ENCODE measurements at regions not wholly inside any gene's neighbourhood (a gene's known extent, or its start where the extent isn't known, plus 50 kb on each side); places are given as distances from the start of the nearest gene placed in this dataset.
"Not testable (repeated sequence)": the region's sequence is repeated elsewhere in the genome, so short reads cannot be mapped to it uniquely, and the experiment has no call there.

DNA sequence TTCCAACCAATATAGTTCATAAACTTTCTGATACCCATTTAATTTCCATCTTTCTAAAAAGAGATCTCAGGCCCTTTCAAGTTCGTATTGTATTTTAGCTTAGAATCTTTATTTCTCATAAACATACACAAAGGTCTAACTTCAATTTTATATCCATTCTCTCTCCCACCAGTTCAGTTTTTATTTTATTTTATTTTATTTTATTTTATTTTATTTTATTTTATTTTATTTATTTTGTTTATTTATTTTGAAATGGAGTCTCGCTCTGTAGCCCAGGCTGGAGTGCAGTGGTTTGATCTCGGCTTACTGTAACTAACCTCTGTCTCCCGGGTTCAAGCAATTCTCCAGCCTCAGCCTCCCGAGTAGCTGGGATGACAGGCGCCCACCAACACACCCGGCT is 552.8 kb downstream of the SLITRK5 start:
- DNase-seq (ENCODE audit: low spot score) = no peak

DNA sequence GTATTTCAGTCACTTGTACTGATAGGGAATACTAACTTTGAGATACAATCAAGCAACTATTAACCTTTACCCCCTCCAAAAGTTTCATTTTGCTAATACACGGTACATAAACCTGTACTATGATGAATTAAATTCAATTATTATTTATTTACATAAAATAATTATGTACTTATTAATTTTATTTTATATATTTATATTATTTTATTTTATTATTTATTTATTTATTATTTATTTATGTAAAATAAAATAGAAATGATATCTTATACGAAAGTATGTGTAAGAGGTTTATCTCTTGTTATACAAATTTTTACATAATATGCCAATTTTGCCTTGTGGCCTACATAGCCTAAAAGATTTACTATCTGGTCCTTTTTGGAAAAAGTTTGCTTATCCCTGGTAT is 564.3 kb downstream of the SLITRK5 start:
- no peak for DNase-seq (ENCODE audit: low spot score)

DNA sequence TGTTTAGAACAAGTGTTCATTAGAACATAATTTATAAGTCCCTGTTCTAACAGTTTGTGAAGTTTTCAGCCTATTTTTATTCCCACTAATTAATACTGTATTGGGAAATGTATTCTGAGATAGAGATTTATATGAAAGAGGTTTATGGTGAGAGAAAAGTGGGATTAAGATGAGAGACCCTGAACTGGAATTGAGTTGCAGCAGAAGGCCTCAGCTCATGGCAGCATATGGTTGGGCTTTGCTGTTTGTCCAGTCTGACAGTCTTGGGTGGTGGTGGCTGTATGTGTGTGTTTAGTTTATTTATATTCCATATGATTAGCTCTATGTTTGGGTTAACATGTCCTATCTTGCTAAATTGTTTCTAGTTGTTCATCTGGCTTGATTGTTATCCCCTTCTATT is 575.1 kb downstream of the SLITRK5 start:
- no peak for DNase-seq (ENCODE audit: low spot score)

DNA sequence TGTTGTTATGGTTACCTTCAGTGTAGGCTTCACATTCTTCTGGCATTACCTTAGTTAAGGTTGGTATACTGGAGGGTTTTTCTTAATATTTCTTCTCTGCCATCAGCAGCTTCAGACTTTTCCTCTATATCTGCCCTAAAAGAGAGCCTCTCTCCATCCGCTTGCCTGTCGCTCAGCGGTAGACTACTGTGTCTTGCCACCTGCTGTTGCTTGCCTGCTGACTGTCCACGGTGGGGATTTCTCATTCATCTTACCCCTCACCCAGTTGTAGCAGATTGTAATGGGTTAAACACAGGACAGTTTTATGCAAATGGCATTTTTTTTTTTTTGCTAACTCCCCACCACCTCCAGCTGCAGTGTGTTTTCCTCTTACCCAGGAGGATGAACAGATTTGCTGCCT is 577.2 kb downstream of the SLITRK5 start:
- no peak for DNase-seq (ENCODE audit: low spot score)

DNA sequence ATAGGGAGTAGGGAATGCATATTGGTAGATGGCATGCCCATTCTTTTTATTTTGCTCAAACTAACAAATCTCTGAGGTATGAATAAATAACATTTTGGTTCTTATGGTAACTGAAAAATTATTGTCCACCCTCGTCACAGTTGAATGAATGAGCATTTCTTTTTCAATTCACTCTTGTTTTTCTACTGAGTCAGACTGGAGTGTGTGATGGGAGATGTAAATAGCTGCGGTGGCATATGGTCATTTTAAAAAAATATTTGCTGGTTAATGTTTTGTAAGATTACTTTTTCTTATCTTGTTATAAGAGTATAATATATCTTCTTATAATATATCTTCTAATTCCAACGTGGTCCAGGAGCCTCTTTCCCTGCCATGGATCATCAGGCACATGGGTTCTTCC is 586.5 kb downstream of the SLITRK5 start:
- no peak for DNase-seq (ENCODE audit: low spot score)

DNA sequence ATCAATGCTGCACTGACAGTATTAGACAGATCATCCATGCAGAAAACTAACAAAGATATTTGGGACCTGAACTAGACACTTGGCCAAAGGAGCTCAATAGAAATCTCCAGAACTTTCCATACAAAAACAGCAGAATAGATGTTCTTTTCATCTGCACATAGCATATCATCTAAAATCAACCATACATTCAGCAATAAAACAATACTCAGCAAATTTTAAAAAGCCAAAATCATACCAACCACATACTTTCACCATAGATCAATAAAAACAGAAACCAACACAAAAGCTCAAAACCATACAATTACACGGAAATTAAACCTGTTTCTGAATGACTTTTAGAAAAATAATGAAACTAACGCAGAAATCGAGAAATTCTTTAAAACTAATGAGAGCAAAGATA is 592.6 kb downstream of the SLITRK5 start:
- no peak for DNase-seq (ENCODE audit: low spot score)

DNA sequence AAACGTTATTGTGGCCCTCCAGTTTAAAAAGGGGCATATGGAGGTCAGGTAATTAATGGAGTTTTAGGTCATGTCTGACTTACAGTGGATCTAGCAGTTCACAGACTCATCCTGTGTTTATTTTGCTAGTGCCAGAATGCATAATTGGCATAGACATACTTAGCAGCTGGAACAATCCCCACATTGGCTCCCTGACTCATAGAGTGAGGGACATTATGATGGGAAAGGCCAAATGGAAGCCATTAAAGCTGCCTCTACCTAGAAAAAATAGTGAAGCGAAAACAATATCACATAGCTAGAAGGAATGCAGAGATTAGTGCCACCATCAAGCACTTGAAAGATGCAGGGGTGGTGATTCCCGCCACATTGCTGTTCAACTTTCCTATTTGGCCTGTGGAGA is 610.7 kb downstream of the SLITRK5 start:
- DNase-seq (ENCODE audit: low spot score) = no peak

DNA sequence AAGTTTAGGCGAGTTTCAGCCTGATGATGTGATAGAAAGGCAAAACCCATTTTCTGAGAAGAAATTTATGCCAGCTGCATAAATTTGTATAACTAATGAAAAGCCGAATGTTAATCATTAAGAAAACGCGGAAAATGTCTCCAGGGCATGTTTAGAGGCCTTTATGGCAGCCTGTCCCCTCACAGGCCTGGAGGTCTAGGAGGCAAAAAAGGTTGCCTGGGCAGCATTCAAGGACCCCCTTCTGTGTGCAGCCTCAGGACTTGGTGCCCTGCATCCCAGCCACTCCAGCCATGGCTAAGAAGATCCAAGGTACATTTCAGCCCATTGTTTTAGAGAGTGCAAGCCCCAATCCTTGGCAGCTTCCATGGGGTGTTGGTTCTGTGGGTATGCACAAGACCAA is 614.2 kb downstream of the SLITRK5 start:
- no peak for DNase-seq (ENCODE audit: low spot score)

DNA sequence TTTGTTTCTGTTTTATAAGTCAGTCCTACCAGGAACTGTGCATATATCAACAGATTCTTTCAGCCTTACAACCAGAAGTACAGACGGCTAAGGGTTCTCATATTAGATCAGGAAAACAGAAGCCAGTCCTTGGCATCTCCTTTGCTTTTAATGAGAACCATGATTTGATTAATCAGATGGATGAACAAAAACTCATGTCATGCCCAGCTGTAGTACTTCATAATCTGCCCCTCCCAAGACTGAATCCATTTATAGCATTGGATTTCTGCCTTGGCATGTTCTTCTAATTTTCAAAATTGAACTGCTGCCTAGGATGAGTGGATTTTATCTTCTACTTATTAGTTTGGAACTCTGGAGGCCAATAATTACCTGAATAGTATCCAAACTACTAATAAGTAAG is 617.2 kb downstream of the SLITRK5 start:
- DNase-seq (ENCODE audit: low spot score) = no peak

DNA sequence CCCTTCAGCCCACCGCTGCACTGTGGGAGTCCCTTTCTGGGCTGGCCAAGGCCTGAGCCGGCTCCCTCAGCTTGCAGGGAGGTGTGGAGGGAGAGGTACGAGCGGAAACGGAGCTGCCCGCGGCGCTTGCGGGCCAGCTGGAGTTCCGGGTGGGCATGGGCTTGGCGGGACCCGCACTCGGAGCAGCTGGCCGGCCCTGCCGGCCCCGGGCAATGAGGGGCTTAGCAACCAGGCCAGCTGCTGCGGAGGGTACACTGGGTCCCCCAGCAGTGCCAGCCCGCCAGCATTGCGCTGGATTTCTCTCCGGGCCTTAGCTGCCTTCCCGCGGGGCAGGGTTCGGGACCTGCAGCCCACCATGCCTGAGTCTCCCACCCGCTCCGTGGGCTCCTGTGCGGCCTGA is 620.6 kb downstream of the SLITRK5 start:
- not testable (repeated sequence) for DNase-seq (ENCODE audit: low spot score)

DNA sequence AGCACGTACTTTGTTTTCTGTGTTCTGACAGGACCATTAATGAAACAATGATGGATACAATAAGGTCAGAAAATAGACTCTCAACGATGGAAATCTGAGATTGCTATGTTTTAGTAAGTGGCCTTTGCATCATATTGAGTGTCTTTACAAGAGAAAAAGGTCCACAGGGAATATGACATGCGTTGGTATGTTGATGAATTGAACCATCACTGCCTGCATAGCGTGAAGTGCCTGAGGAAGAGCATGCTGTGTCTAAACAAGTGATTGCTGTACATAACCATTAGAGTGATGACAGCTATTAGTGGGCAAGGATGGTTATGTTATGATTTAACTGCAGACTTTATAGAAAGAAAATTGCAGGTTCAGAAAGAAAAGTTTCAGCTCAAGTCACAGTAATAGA is 623.2 kb downstream of the SLITRK5 start:
- DNase-seq (ENCODE audit: low spot score) = no peak

DNA sequence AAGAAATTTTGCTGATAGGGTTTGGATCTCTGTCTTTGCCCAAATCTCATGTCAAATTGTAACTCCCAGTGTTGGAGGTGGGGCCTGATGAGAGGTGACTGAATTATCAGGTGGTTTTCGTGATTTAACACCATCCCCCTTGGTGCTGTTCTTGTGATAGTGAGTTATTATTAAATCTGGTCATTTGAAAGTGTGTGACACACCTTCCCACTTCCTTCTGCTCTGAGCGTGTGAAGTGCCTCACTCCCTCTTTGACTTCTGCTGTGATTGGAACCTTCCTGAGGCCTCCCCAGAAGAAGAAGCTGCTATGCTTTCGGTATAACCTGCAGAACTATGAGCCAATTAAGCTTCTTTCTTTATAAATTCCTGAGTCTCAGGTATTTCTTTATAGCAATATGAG is 632.0 kb downstream of the SLITRK5 start:
- DNase-seq (ENCODE audit: low spot score) = no peak

DNA sequence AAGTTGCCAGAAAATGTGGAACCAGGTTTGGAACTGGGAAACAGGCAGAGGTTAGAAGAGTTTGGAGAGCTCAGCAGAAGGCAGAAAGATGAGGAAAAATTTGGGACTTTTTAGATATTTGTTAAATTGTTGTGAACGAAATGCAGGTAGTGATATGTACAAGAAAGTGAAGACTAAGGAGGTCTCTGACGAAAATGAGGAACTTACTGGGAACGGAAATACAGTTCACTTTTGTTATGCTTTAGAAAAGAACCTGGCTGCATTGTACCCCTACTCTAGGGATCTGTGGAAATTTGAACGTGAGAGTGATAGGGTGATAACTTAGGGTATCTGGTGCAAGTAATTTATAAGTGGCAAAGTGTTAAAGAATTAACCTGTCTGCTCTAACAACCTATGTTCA is 632.4 kb downstream of the SLITRK5 start:
- DNase-seq (ENCODE audit: low spot score) = no peak

DNA sequence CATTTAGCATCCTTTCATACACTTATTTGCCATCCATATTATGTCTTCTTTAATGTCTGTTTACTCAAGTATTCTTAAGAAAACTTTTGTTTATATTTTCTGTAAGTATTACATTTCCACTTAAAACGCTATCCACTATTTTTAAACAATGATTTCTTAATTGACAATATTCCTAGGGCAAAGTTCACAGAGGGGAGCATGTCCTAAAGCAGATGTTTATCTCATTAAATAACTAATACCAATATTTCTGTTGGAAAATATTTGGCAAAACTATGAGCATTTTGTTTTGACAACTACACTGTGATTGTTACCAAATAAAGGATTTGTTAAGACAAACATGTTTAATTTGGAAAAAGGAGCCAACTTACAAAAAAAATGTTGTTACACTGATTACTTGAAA is 643.3 kb downstream of the SLITRK5 start:
- DNase-seq (ENCODE audit: low spot score) = no peak

DNA sequence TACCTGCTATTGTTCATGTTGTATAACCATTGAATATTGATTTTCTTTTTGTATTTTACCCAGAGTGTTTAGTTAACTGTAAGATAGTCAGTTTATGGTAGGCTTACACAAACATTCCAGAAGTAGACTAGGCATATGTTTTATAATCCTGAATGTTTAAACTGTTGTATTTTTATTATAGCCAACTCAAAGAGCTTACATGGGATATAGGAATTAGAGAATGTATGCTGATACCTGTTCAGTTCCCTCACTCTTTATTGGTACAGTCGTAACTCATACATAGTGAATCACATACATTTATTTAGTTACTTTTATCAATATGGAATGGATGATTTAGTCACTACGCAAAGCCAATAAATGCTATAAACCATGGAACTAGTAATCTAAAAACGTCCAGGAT is 657.9 kb downstream of the SLITRK5 start:
- no peak for DNase-seq (ENCODE audit: low spot score)

DNA sequence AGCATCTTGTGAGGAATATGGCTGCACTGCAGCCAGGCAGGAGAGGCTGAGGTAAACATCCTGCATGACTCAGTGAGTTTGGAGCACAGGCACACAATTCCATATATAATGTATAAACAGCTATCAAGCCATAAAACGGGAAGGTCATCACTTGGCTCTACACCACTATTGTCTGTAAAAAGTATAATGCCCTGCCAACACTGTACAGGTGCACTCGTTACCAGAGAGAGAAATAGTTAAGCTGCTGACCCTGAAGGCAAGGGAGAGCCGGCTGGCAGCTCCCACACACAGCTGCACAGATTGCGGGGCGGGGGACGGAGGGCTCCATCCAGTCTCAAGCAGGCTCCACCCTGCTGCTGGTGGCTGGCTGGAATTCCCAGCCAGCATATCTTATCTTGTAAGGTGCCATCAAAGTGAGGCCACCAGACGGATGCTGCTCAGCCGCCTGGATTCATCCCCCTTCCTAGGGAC is 668.1 kb downstream of the SLITRK5 start:
- no peak for DNase-seq (ENCODE audit: low spot score)

DNA sequence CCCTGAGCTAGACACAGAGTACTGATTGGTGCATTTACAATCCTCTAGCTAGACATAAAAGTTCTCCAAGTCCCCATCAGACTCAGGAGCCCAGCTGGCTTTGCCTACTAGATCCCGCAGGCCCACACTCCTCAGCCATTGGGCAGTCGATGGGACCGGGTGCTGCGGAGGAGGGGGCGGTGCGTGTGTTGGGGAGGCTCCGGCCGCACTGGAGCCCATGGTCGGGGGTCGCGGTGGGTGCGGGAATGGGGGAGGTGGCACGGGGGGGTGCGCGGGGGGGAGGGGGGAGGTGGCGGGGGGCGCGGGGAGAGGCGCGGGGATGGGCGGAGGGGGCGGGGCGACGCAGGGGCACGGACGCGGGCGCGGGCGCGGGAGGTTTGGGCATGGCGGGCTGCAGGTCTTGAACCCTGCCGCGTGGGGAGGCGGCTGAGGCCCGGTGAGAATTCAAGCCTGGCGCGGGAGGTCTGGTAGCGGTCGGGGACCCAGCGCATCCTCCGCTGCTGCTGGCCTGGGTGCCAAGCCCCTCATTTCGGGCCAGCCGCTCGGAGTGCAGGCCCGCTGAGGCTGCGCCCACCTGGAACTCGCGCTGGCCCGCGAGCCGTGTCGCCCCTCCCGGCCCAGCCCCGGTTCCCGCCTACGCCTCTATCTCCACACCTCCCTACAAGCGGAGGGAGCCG is 674.1 kb downstream of the SLITRK5 start:
- DNase-seq (ENCODE audit: low spot score) = no peak

DNA sequence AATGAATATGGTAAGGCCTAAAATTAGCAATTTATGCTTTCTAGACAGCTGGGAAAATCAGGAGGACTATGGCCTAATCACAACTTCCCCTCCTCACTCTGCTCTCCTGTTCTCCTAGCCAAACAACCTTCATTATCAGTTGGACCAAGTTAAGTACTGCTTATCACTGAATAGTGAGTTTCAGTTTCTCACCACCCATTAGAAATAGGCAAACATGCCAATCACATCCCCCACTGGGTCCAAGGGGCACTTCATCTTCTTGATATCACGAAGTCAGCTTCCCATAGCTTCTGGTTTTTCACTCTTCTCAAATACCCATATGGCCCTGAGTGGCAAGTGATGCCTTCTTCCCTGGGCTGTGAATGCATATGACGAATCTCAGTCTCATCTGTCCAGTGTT is 689.6 kb downstream of the SLITRK5 start:
- no peak for DNase-seq (ENCODE audit: low spot score)

DNA sequence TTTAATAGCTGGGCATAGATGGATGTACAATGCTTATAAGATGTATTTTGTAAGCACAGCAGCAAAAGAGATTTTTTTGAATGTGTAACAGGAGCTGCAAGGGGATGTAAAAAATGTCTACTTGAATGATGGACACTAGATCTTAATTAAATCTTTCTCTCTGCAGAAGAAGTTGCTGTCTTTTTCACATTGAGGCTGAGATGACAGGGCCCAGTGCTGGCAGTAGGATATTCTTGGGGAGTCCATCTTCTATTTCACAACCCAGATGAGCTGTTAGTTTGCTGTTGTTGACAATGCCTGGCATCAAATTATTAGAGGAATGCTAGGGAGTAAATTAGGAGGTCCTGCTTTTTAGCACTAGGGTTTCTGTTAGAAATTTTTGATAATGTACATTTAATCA is 698.7 kb downstream of the SLITRK5 start:
- no peak for DNase-seq (ENCODE audit: low spot score)

DNA sequence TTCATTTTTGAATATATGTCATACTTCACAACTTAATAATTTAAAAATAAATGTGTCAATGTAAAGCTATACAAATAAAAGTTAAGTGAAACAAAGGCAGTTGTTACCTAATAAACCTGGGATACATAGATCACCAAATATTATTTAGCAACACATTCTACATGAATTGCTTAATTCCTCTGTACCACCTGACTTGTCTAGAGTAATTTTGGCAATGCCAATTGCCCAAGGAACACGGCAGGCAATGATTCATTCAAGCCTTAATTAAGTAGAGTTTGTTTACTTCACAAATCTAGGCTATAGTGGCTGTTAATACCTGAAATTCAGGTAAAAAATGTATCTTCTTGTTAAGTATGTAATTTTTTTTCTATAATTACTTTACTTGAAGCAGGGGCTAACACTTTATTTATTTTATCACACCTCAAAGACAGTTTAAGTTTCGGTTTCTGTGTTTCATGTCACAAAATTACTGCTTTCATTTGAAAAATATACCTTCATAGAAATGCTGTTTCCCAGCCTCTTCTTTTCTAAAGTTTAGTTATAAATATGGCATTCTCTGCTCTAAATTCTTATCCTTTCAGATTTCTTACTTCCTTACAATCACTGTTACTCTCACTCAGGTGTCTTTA is 705.7 kb downstream of the SLITRK5 start:
- DNase-seq (ENCODE audit: low spot score) = no peak

DNA sequence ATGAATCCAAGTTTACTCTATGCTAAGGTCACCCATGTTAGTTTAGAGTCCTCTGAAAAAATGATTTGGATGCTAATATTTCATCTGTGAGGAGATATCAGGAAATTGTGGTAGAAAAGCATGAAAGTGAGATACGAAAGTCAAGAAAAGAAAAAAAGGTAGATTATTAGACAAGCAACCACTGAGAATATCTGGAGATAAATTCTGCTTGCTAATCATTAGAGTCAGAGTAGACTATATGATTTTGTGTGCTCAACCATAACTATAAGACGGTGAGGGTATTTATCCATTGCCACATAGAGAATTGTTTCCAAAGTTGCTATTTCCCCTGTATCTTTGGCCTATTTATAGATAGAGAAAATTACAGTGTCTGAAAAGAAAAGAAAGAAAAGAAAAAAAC is 706.7 kb downstream of the SLITRK5 start:
- no peak for DNase-seq (ENCODE audit: low spot score)

DNA sequence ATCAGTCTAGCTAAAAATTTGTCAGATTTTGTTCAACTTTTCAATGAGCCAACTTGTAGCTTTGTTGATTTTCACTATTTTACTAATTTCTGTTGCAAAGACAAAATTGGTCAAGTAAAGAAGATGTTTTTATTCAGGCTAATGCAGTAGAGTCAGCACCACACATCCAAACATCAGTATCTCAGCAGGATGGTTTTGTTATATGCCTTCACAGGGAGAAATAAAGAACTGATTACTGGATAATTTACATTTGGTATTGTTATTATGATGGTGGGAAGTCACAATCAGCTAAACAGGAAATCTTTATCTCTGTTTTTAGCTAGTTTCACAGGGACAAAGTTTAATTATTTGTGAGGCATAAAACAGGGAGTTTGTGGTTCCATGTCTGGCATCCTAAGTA is 713.4 kb downstream of the SLITRK5 start:
- DNase-seq (ENCODE audit: low spot score) = no peak

DNA sequence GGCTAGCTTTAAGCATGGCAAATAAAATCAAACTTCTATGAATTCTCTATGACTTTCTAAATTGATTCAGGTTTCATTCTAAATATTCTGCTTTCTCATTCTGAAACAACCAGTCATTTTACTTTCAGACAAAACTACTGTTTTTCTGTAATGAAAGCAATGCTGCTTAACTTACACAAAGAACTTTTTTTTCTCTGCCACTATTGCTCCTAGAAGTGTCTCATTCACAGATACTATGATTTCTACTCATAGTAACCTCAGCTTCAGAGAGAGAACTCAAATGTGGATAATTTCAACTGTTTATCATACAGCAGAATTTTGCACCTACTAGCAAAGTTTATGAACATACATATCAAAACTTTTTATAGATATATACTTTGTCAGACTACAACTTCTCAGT is 724.6 kb downstream of the SLITRK5 start:
- peak; percentile 4 for DNase-seq (ENCODE audit: low spot score)

DNA sequence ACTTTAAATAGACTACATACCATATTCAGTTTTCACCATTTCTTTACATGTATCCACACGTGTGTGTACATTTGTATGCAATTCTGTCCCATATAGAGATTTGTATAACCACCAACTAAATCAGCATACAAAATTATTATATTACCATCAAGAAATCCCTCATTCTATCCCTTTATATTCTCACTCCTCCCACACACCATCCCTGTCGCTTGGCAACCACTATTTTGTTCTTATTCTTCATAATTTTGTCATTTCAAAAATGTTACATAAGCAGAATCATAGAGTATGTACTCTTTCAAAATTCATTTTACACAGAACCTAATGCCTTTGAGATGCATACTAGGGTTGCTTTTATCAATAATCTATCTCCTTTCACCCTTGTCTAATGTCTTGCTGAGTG is 740.5 kb downstream of the SLITRK5 start:
- no peak for DNase-seq (ENCODE audit: low spot score)

Data from activated CD4-positive, alpha-beta T cell treated with anti-CD3 and anti-CD28 coated beads, Interleukin-2, Interleukin-4, amounts not matched to agents 100 ng/mL and 50 ng/mL, durations not matched to agents 16 hours and 8 hours (primary cell).